ENCODE measurements at regions not wholly inside any gene's neighbourhood (a gene's known extent, or its start where the extent isn't known, plus 50 kb on each side); places are given as distances from the start of the nearest gene placed in this dataset.

DNA sequence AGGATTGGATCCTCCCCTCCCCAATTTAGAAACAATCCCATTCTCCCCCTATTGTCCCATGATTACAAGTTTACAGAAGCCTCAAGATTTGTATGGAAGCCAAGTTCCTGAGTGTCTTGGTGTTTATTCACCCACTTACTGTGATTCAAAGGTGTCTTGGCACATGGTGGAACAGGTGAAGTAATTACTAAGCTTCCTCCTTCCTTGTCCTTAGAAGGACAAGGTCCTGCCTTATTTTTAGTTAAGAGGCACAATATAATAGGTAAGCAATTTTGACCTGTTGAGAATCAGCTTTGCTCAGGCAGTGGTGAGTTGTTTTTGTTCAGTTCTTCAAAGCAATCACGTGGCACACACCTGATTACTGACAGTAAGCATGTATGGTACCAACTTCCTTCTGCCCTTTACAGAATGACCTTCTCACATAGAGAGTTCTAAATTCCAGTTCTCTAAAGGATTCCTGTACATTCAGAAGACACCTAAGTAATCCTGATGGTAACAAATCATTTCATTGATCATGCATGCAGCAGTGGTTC, 60.7 kb upstream of the SLC13A1 start:
- in situ Hi-C loops (cut with MboI; ENCODE audit: low sequenced_read_pairs, unreplicated experiment), result no loop called here
- no peak for DNase-seq (ENCODE audit: low spot score)
- TF ChIP-seq, protein P1, sequence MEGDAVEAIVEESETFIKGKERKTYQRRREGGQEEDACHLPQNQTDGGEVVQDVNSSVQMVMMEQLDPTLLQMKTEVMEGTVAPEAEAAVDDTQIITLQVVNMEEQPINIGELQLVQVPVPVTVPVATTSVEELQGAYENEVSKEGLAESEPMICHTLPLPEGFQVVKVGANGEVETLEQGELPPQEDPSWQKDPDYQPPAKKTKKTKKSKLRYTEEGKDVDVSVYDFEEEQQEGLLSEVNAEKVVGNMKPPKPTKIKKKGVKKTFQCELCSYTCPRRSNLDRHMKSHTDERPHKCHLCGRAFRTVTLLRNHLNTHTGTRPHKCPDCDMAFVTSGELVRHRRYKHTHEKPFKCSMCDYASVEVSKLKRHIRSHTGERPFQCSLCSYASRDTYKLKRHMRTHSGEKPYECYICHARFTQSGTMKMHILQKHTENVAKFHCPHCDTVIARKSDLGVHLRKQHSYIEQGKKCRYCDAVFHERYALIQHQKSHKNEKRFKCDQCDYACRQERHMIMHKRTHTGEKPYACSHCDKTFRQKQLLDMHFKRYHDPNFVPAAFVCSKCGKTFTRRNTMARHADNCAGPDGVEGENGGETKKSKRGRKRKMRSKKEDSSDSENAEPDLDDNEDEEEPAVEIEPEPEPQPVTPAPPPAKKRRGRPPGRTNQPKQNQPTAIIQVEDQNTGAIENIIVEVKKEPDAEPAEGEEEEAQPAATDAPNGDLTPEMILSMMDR (IDR thresholded peaks at IDR 0.05; ENCODE audit: borderline replicate concordance, control extremely low read depth, extremely low read depth, insufficient read depth, missing control alignments), result no peak

DNA sequence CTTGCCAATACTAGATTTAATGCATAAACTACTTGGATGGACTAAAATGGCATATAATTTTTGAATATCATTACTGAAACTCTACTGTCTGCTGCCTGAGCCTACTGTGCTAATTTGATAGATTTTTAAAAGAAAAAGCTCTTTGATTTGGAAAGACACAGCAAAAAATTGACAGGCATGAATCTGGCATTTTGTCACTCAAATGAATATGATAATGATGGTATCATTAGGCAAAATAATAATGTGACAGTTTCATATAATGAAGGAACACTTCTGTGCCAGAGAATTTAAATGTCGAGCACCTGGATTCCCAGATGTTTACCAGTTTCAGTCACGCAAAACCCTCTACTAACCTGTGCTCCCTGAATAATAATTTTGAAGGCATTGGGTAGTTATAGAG, 60.0 kb upstream of the SLC13A1 start:
- in situ Hi-C loops (cut with MboI; ENCODE audit: low sequenced_read_pairs, unreplicated experiment), result no loop called here
- no peak for DNase-seq (ENCODE audit: low spot score)
- TF ChIP-seq, protein P1 (IDR thresholded peaks at IDR 0.05; ENCODE audit: borderline replicate concordance, control extremely low read depth, extremely low read depth, insufficient read depth, missing control alignments), result no peak
